Activated B cell treated with CpG ODN at 0.5 μM for 24 hours (primary cell): ENCODE measurements at regions not wholly inside any gene's neighbourhood (a gene's known extent, or its start where the extent isn't known, plus 50 kb on each side); places are given as distances from the start of the nearest gene placed in this dataset.

Source experiments
- ATAC-seq: fragments of 200-7000 bp; cut with Tn5 transposase; one replicate; pipeline ENCODE4 v1.10.0; 2021; ENCODE audit warnings: low read depth, mild to moderate bottlenecking, moderate library complexity
- CTCF ChIA-PET: fragments of 350-600 bp; sonication (Branson Sonifier 250); formaldehyde crosslinking; loops from one replicate; lab custom pipeline; 2021; ENCODE audit warnings: antibody characterized with exemption; lab: Charles Lee
- POLR2A ChIA-PET: fragments of 350-600 bp; sonication (Branson Sonifier 250); formaldehyde crosslinking; loops from one replicate; lab custom pipeline; 2021; ENCODE audit warnings: antibody characterized with exemption; lab: Charles Lee
- DNase-seq: peaks from one replicate; pipeline ENCODE4 v3.0.0; 2022
- H3K27ac Mint-ChIP-seq: one replicate; pipeline ENCODE4 v1.8.0; 2020; ENCODE audit warnings: mixed read lengths
- H3K27me3 Mint-ChIP-seq: one replicate; pipeline ENCODE4 v1.8.0; 2021; ENCODE audit warnings: mixed read lengths
- H3K36me3 Mint-ChIP-seq: one replicate; pipeline ENCODE4 v1.8.0; 2021; ENCODE audit warnings: low read depth, mixed read lengths
- H3K4me1 Mint-ChIP-seq: one replicate; pipeline ENCODE4 v1.8.0; 2021; ENCODE audit warnings: mixed read lengths
- H3K4me3 Mint-ChIP-seq: one replicate; pipeline ENCODE4 v1.8.0; 2020; ENCODE audit warnings: mild to moderate bottlenecking, mixed read lengths
- H3K9me3 Mint-ChIP-seq: one replicate; pipeline ENCODE4 v1.8.0; 2020; ENCODE audit warnings: mixed read lengths
- CTCF ChIP-seq: fragments of 200-600 bp; IDR thresholded peaks from one replicate; pipeline ENCODE4 v1.8.0; 2022; ENCODE audit warnings: antibody characterized with exemption, mild to moderate bottlenecking
- intact Hi-C: fragments of 100-400 bp; cut with micrococcal nuclease; formaldehyde crosslinking; loops from one replicate; pipeline ENCODE4 v1.15.1; 2024

GRCh38 chr5:136525597-136525996 lies 160.3 kb upstream of the TRPC7 start:
- H3K27me3 Mint-ChIP-seq: no peaks in the 10 kb centered on the region
- no peak overlapping the region for H3K27ac Mint-ChIP-seq
- no peaks in the 10 kb centered on the region for H3K9me3 Mint-ChIP-seq
- H3K4me3 Mint-ChIP-seq: no peak overlapping the region
- no peaks in the 10 kb centered on the region for H3K4me1 Mint-ChIP-seq
- ChIA-PET POLR2A (no interaction called here), CTCF (no interaction called here)
- intact Hi-C loops: no loop called here
- ATAC-seq (no peak), DNase-seq (no peak)
- TF ChIP-seq CTCF: no peak
- no peaks in the 10 kb centered on the region for H3K36me3 Mint-ChIP-seq

DNA sequence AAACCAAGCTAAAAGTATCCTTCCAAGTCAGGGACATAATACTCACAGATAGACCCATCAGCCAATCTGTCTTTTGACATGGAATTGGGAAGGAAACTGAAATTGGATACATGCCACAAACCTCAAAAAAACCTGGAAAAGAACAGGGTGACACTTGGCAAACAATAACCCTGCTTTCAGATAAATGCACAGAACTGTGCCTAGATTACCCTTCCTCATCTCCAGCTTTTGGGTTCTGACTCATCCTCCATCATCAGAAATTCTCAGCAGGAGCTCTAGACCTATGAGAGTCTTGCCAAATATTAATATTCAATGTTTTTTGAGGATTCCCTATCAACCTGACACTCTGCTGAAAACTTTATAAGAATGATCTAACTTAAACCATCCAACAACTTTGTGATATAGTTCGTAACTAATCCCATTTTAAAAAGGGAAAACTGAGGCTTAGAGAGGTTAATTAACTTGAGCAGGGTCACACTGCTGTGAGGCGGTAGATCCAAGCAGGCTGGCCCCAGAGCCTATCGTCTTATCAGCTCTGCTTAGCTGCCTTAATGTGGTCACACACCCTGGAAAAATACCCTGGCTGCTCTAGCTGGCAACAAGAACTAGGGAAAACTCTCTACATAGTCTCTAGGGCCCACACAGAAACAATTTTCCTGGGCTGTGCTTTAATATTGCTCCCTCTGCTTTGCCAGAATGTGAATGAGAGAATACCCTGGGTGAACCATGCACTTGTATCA lies 157.0 kb upstream of the TRPC7 start:
- intact Hi-C loops: no loop called here
- ATAC-seq (no peak), DNase-seq (no peak)
- ChIA-PET POLR2A (no interaction called here), CTCF (no interaction called here)
- H3K36me3 Mint-ChIP-seq: no peaks in the 10 kb centered on the region
- no peak for TF ChIP-seq CTCF
- H3K27ac Mint-ChIP-seq: no peak overlapping the region
- no peaks in the 10 kb centered on the region for H3K9me3 Mint-ChIP-seq
- H3K4me1 Mint-ChIP-seq: no peaks in the 10 kb centered on the region
- H3K4me3 Mint-ChIP-seq: no peak overlapping the region
- no peaks in the 10 kb centered on the region for H3K27me3 Mint-ChIP-seq

GRCh38 chr5:136521696-136522095 lies 156.4 kb upstream of the TRPC7 start:
- Mint-ChIP-seq H3K9me3 (no peaks in the 10 kb centered on the region), H3K4me1 (no peaks in the 10 kb centered on the region), H3K27me3 (no peaks in the 10 kb centered on the region), H3K36me3 (no peaks in the 10 kb centered on the region), H3K4me3 (no peak overlapping the region), H3K27ac (no peak overlapping the region)
- no peak for TF ChIP-seq CTCF
- CTCF ChIA-PET: no interaction called here
- DNase-seq (no peak), ATAC-seq (no peak)
- intact Hi-C loops: no loop called here
- POLR2A ChIA-PET: no interaction called here

DNA sequence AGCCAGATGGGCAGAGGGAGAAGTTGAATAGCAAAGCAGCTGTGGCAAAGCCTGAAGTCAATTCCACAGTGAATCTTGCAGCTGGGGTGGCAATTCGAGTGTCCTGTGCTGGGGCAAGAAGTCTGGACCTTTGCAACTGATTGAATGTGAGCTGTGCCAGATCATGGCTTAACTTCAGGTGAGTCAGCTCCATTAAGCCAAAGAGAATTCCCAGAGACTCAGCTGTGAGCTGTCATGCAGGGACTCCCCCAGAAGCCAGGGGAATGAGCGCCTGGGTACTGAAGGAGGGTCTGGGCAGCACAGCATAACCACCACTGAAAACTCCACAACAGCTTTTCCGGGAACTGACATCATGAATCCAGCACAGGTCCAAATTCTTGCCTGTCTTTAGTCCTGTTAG lies 153.5 kb upstream of the TRPC7 start:
- H3K27me3 Mint-ChIP-seq: no peaks in the 10 kb centered on the region
- no peak for DNase-seq
- TF ChIP-seq CTCF: no peak
- H3K9me3 Mint-ChIP-seq: no peaks in the 10 kb centered on the region
- no peak for ATAC-seq
- intact Hi-C loops: no loop called here
- no peak overlapping the region for H3K4me3 Mint-ChIP-seq
- ChIA-PET CTCF (no interaction called here), POLR2A (no interaction called here)
- no peaks in the 10 kb centered on the region for H3K4me1 Mint-ChIP-seq
- H3K36me3 Mint-ChIP-seq: no peaks in the 10 kb centered on the region
- no peak overlapping the region for H3K27ac Mint-ChIP-seq

DNA sequence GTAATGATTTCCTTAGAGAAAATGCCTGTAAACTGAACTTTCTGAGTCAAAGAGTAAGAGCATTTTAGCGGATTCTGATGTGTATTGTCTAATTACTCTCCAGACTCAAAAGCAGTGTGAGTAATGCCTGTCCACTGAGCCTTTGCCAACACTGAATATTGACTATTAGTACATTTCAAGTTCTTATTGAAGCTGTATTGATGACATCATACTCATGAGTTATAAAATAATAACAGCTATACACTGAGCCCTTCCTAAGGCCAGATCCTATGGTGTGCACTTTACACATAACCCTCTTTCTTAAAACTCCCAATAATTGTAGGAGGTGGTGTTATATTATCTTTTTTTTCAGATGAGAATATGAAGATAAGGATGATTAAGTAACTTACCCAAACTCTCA lies 152.8 kb upstream of the TRPC7 start:
- Mint-ChIP-seq H3K9me3 (no peaks in the 10 kb centered on the region), H3K36me3 (no peaks in the 10 kb centered on the region), H3K27ac (no peak overlapping the region), H3K4me3 (no peak overlapping the region), H3K27me3 (no peaks in the 10 kb centered on the region), H3K4me1 (no peaks in the 10 kb centered on the region)
- ChIA-PET CTCF (no interaction called here), POLR2A (no interaction called here)
- no peak for TF ChIP-seq CTCF
- intact Hi-C loops: no loop called here
- ATAC-seq (no peak), DNase-seq (no peak)
